ENCODE measurements at regions not wholly inside any gene's neighbourhood (a gene's known extent, or its start where the extent isn't known, plus 50 kb on each side); places are given as distances from the start of the nearest gene placed in this dataset.

DNA sequence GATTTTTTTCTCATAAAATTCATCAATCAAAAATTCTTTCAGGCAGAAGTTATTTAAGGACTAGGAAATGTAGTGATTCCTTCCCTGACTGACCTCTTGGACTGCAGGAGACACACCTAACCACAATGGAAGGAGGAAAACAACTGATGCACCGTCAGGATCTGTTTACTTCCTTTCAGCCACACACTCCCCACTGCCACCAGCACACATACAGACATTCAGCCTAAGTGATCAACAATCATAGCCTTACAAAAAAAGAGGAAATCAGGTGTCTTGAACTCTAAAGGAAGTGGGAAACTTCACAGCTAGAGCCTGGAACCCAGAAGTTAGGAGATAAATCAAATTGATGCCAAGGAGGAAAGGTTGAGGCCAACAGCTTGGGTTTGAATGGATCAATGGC, 213.5 kb upstream of the ACVR2A start:
- no peak for DNase-seq (ENCODE audit: low read depth)
- H3K27me3 ChIP-seq (ENCODE audit: control insufficient read depth, insufficient read depth, low read length), result no peaks in the 10 kb centered on the region
- TF ChIP-seq, protein P1, sequence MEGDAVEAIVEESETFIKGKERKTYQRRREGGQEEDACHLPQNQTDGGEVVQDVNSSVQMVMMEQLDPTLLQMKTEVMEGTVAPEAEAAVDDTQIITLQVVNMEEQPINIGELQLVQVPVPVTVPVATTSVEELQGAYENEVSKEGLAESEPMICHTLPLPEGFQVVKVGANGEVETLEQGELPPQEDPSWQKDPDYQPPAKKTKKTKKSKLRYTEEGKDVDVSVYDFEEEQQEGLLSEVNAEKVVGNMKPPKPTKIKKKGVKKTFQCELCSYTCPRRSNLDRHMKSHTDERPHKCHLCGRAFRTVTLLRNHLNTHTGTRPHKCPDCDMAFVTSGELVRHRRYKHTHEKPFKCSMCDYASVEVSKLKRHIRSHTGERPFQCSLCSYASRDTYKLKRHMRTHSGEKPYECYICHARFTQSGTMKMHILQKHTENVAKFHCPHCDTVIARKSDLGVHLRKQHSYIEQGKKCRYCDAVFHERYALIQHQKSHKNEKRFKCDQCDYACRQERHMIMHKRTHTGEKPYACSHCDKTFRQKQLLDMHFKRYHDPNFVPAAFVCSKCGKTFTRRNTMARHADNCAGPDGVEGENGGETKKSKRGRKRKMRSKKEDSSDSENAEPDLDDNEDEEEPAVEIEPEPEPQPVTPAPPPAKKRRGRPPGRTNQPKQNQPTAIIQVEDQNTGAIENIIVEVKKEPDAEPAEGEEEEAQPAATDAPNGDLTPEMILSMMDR (IDR thresholded peaks at IDR 0.05; ENCODE audit: insufficient read depth, low read length, severe bottlenecking), result no peak
- no peak for FAIRE-seq
- H3K4me3 ChIP-seq (ENCODE audit: low read depth, low read length), result no peak overlapping the region
- H3K36me3 ChIP-seq (ENCODE audit: control insufficient read depth, insufficient read depth, low read length), result no peaks in the 10 kb centered on the region

DNA sequence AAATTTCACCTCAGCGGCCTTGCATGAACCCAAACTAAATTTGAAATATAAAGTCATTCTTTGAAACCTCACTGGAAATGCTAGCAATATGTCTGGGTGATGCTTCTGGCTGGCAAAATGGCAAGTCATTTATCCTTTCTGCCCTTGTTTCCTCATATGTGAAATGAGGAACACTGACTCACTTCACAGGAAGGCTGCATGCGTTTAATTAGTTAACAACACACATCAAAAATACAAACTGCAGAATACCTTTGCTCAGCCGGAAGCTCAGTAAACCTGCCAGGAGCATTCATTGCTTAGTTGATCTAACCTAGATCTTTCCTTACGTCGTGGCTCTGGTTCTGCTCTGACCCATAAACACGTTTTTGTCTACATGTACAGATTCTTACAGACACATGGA, 214.2 kb upstream of the ACVR2A start:
- H3K4me3 ChIP-seq (ENCODE audit: low read depth, low read length), result no peak overlapping the region
- TF ChIP-seq, protein P1 (IDR thresholded peaks at IDR 0.05; ENCODE audit: insufficient read depth, low read length, severe bottlenecking), result no peak
- H3K27me3 ChIP-seq (ENCODE audit: control insufficient read depth, insufficient read depth, low read length), result no peaks in the 10 kb centered on the region
- no peaks in the 10 kb centered on the region for H3K36me3 ChIP-seq (ENCODE audit: control insufficient read depth, insufficient read depth, low read length)
- peak; percentile 41 for DNase-seq (ENCODE audit: low read depth)
- FAIRE-seq, result no peak

DNA sequence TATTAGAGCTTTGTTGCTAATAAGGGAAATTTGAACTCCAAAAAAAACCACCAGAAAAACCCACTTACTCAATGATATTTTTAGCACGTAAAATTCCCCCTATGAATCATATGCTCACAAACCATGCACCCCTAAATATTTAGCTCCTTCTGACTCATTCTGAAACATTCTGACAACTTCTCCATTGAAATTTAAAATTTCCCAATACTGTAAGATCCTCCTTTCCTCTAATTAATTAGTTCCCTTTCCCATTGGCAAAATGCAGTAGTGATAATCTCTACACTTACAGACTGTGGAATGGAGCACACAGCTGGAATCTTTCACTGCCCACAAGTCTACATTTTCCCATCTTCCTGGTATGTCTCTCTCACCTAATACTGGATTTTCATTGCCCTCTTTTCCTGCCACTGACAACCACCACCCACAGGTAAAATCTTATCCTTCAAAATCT, 215.8 kb upstream of the ACVR2A start:
- TF ChIP-seq, protein P1 (IDR thresholded peaks at IDR 0.05; ENCODE audit: insufficient read depth, low read length, severe bottlenecking), result no peak
- Histone ChIP-seq H3K4me3 (ENCODE audit: low read depth, low read length) (no peak overlapping the region), H3K36me3 (ENCODE audit: control insufficient read depth, insufficient read depth, low read length) (no peaks in the 10 kb centered on the region), H3K27me3 (ENCODE audit: control insufficient read depth, insufficient read depth, low read length) (no peaks in the 10 kb centered on the region)
- FAIRE-seq (no peak), DNase-seq (ENCODE audit: low read depth) (peak; percentile 70)

DNA sequence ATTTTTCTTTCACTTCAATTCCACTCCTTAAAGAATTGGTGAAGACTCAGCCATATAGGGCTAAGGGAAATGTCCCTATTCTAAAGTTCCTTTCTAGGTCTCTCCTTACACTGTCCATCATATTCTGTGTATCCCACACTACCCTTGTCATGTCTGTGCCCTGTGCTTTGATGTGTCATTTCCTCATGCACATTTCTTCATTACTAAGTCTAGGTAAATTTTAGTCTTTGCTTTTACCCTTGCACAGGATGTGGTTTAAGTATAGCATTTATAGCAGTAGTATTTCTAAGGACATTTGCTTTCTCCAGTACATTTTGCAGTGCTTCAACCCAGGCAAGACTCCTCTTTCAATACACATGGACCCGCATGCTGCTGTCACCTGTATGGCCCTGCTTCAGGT, 221.5 kb upstream of the ACVR2A start:
- TF ChIP-seq, protein P1 (IDR thresholded peaks at IDR 0.05; ENCODE audit: insufficient read depth, low read length, severe bottlenecking), result no peak
- Histone ChIP-seq H3K27me3 (ENCODE audit: control insufficient read depth, insufficient read depth, low read length) (no peaks in the 10 kb centered on the region), H3K36me3 (ENCODE audit: control insufficient read depth, insufficient read depth, low read length) (no peaks in the 10 kb centered on the region), H3K4me3 (ENCODE audit: low read depth, low read length) (no peak overlapping the region)
- FAIRE-seq, result no peak
- peak; percentile 68 for DNase-seq (ENCODE audit: low read depth)

DNA sequence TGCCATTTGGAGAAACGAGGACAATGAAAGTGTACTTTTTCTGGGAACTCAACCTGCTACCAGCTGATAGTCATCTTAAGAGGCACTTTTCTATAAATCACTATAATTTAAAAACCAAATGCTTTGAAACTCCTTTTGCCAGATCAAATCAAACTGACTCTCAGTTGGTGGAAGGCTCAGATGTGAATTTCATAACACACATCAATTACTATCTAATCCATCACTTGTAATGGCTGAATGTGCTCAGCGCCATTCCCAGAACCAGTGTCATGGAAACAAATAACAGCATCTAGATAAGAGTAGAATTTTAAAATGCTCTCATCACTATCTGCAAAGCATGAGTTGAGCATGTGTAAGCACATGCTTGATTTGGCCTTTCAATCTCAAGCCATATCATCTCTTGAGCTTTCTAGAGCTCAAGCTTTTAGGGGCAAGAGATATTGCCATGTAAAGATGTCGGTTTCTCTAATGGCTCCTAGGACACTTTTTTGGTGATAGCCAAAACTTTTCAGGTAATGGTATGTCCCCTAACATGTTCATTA, 223.1 kb upstream of the ACVR2A start:
- no peaks in the 10 kb centered on the region for H3K27me3 ChIP-seq (ENCODE audit: control insufficient read depth, insufficient read depth, low read length)
- FAIRE-seq, result no peak
- H3K4me3 ChIP-seq (ENCODE audit: low read depth, low read length), result no peak overlapping the region
- TF ChIP-seq, protein P1 (IDR thresholded peaks at IDR 0.05; ENCODE audit: insufficient read depth, low read length, severe bottlenecking), result no peak
- no peaks in the 10 kb centered on the region for H3K36me3 ChIP-seq (ENCODE audit: control insufficient read depth, insufficient read depth, low read length)
- no peak for DNase-seq (ENCODE audit: low read depth)

DNA sequence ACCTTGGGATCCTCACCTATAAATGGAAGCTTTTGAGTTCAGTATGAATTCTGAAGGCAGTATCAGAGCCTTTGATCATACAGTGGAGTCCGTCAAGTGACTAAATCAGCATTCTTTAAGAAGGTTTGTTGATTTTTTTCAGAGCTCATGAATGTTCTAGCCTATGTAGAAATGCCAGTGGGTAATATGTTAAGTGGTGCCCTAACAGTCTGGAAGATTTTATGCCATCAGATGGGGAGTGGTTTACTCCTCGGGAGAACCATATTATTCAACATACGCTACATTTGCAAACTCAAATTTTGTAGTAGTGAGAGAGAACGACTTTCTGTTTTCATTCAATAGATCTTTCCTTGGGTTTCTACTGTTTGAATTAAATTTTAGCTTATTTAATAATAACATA, 225.0 kb upstream of the ACVR2A start:
- FAIRE-seq, result no peak
- Histone ChIP-seq H3K4me3 (ENCODE audit: low read depth, low read length) (no peak overlapping the region), H3K27me3 (ENCODE audit: control insufficient read depth, insufficient read depth, low read length) (no peaks in the 10 kb centered on the region), H3K36me3 (ENCODE audit: control insufficient read depth, insufficient read depth, low read length) (no peaks in the 10 kb centered on the region)
- no peak for DNase-seq (ENCODE audit: low read depth)
- TF ChIP-seq, protein P1 (IDR thresholded peaks at IDR 0.05; ENCODE audit: insufficient read depth, low read length, severe bottlenecking), result no peak

Data from bronchial epithelial cell (primary cell).